ENCODE measurements at regions not wholly inside any gene's neighbourhood (a gene's known extent, or its start where the extent isn't known, plus 50 kb on each side); places are given as distances from the start of the nearest gene placed in this dataset.

DNA sequence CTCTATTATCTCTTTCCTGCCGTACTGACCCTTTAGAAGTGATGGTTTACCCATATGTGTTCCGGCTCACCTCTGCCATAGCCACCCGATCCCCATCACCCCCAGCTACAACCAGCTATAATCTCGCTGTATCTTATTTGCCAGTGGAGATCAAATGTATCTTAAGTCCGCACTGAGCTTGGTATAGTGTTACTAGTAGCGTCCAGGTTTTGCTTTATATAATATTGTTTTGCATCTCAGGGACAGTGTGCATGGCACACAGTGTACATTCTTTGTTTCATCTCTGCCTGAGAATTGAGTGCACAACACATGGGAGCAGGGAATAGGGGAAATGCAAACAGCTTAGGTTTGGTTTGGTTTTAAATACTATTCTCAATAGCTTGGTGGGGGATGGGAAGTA, 135.8 kb upstream of the SNX2 start:
- Histone ChIP-seq H3K4me2 (no peak overlapping the region), H3K4me3 (ENCODE audit: low read depth in 2 of 2, low read length in 1 of 2) (no peak overlapping the region), H4K20me1 (ENCODE audit: insufficient read depth) (no peaks in the 10 kb centered on the region), H3K27ac (ENCODE audit: low read depth in 2 of 2, low read length in 1 of 2) (no peak overlapping the region), H3K4me1 (ENCODE audit: control insufficient read depth in 1 of 2, insufficient read depth in 2 of 2, low read depth in 1 of 2, low read length in 1 of 2) (no peaks in the 10 kb centered on the region), H3K27me3 (ENCODE audit: insufficient read depth) (no peaks in the 10 kb centered on the region), H3K79me2 (ENCODE audit: insufficient read depth) (no peaks in the 10 kb centered on the region), H3K9ac (no peak overlapping the region), H3F3A (replicated peaks; ENCODE audit: insufficient read depth) (no peaks in the 10 kb centered on the region), H3K36me3 (replicated peaks in 1 of 2; ENCODE audit: control insufficient read depth in 1 of 2, insufficient read depth in 2 of 2, low read length in 1 of 2) (no peaks in the 10 kb centered on the region), H3K9me2 (no peaks in the 10 kb centered on the region), H3K9me3 (no peaks in the 10 kb centered on the region), H2AFZ (ENCODE audit: low read depth) (no peak overlapping the region)
- TF ChIP-seq EZH2phosphoT487 (IDR thresholded peaks at IDR 0.05; ENCODE audit: borderline replicate concordance, low read depth), result no peak
- no peak for TF ChIP-seq TAF1 (IDR thresholded peaks at IDR 0.05; ENCODE audit: borderline replicate concordance, low read depth, low read length)
- TF ChIP-seq POLR2AphosphoS5 (IDR thresholded peaks at IDR 0.05; ENCODE audit: low read depth, low read length), result no peak
- no peak for TF ChIP-seq GATA2 (CRISPR knock-in tag; IDR thresholded peaks at IDR 0.05)
- TF ChIP-seq, protein P1, sequence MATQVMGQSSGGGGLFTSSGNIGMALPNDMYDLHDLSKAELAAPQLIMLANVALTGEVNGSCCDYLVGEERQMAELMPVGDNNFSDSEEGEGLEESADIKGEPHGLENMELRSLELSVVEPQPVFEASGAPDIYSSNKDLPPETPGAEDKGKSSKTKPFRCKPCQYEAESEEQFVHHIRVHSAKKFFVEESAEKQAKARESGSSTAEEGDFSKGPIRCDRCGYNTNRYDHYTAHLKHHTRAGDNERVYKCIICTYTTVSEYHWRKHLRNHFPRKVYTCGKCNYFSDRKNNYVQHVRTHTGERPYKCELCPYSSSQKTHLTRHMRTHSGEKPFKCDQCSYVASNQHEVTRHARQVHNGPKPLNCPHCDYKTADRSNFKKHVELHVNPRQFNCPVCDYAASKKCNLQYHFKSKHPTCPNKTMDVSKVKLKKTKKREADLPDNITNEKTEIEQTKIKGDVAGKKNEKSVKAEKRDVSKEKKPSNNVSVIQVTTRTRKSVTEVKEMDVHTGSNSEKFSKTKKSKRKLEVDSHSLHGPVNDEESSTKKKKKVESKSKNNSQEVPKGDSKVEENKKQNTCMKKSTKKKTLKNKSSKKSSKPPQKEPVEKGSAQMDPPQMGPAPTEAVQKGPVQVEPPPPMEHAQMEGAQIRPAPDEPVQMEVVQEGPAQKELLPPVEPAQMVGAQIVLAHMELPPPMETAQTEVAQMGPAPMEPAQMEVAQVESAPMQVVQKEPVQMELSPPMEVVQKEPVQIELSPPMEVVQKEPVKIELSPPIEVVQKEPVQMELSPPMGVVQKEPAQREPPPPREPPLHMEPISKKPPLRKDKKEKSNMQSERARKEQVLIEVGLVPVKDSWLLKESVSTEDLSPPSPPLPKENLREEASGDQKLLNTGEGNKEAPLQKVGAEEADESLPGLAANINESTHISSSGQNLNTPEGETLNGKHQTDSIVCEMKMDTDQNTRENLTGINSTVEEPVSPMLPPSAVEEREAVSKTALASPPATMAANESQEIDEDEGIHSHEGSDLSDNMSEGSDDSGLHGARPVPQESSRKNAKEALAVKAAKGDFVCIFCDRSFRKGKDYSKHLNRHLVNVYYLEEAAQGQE (IDR thresholded peaks at IDR 0.05; ENCODE audit: low read depth, low read length), result no peak
- TF ChIP-seq RAD21 (IDR thresholded peaks at IDR 0.05; ENCODE audit: low read length), result no peak
- TF ChIP-seq, protein P2, sequence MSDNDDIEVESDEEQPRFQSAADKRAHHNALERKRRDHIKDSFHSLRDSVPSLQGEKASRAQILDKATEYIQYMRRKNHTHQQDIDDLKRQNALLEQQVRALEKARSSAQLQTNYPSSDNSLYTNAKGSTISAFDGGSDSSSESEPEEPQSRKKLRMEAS (IDR thresholded peaks at IDR 0.05; ENCODE audit: low read depth), result no peak
- TF ChIP-seq, protein P3, sequence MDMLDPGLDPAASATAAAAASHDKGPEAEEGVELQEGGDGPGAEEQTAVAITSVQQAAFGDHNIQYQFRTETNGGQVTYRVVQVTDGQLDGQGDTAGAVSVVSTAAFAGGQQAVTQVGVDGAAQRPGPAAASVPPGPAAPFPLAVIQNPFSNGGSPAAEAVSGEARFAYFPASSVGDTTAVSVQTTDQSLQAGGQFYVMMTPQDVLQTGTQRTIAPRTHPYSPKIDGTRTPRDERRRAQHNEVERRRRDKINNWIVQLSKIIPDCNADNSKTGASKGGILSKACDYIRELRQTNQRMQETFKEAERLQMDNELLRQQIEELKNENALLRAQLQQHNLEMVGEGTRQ (IDR thresholded peaks at IDR 0.05; ENCODE audit: borderline replicate concordance, low read depth, low read length), result no peak
- no peak for TF ChIP-seq TCF12 (IDR thresholded peaks at IDR 0.05)
- no peak for TF ChIP-seq SMC3 (IDR thresholded peaks at IDR 0.05; ENCODE audit: low read depth, low read length)
- POLR2A ChIA-PET, result no interaction called here
- WGBS (ENCODE audit: low lambda C conversion rate), result 58% methylated on average over 6 of the region's 6 CpGs
- CTCF ChIA-PET, result no interaction called here
- no peak for DNase-seq

DNA sequence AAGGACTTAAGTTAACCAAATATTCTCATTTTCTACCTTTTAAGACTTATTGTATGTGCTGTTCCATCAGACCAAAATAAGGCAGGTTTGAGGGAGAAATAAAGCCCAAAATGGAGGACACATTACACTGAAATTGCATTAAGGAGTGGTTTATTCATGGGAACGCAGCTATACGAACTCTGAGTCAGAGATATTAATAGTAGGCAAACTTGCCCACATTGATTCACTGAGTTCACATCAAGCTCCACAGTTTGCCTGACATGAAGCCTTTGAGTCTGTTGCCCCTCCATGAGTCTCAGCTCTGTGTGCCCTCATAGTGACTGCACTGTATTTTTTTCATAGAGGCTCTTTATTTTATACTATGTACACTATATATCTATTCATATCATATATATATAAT, 135.0 kb upstream of the SNX2 start:
- Histone ChIP-seq H3K27ac (ENCODE audit: low read depth in 2 of 2, low read length in 1 of 2) (no peak overlapping the region), H3K9ac (no peak overlapping the region), H4K20me1 (ENCODE audit: insufficient read depth) (no peaks in the 10 kb centered on the region), H3K9me2 (no peaks in the 10 kb centered on the region), H3F3A (replicated peaks; ENCODE audit: insufficient read depth) (no peaks in the 10 kb centered on the region), H3K9me3 (no peaks in the 10 kb centered on the region), H3K4me2 (no peak overlapping the region), H3K4me1 (ENCODE audit: control insufficient read depth in 1 of 2, insufficient read depth in 2 of 2, low read depth in 1 of 2, low read length in 1 of 2) (no peaks in the 10 kb centered on the region), H3K27me3 (ENCODE audit: insufficient read depth) (no peaks in the 10 kb centered on the region), H3K79me2 (ENCODE audit: insufficient read depth) (no peaks in the 10 kb centered on the region), H3K4me3 (ENCODE audit: low read depth in 2 of 2, low read length in 1 of 2) (no peak overlapping the region), H2AFZ (ENCODE audit: low read depth) (no peak overlapping the region), H3K36me3 (replicated peaks in 1 of 2; ENCODE audit: control insufficient read depth in 1 of 2, insufficient read depth in 2 of 2, low read length in 1 of 2) (no peaks in the 10 kb centered on the region)
- 14% methylated on average over 2 of the region's 2 CpGs for WGBS (ENCODE audit: low lambda C conversion rate)
- ChIA-PET POLR2A (no interaction called here), CTCF (no interaction called here)
- no peak for DNase-seq
- TF ChIP-seq NRF1 (IDR thresholded peaks at IDR 0.05; ENCODE audit: low read depth, low read length) (no peak), SIN3A (IDR thresholded peaks at IDR 0.05; ENCODE audit: borderline replicate concordance, low read depth, low read length) (no peak), RCOR1 (IDR thresholded peaks at IDR 0.05; ENCODE audit: low read length) (no peak), NFIC (IDR thresholded peaks at IDR 0.05; ENCODE audit: borderline replicate concordance) (no peak), FOXM1 (IDR thresholded peaks at IDR 0.05; ENCODE audit: low read depth) (no peak)
- TF ChIP-seq, protein P4, sequence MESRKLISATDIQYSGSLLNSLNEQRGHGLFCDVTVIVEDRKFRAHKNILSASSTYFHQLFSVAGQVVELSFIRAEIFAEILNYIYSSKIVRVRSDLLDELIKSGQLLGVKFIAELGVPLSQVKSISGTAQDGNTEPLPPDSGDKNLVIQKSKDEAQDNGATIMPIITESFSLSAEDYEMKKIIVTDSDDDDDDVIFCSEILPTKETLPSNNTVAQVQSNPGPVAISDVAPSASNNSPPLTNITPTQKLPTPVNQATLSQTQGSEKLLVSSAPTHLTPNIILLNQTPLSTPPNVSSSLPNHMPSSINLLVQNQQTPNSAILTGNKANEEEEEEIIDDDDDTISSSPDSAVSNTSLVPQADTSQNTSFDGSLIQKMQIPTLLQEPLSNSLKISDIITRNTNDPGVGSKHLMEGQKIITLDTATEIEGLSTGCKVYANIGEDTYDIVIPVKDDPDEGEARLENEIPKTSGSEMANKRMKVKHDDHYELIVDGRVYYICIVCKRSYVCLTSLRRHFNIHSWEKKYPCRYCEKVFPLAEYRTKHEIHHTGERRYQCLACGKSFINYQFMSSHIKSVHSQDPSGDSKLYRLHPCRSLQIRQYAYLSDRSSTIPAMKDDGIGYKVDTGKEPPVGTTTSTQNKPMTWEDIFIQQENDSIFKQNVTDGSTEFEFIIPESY (IDR thresholded peaks at IDR 0.05; ENCODE audit: borderline replicate concordance, low read depth), result no peak
